Fibroblast of lung (primary cell): ENCODE measurements at regions not wholly inside any gene's neighbourhood (a gene's known extent, or its start where the extent isn't known, plus 50 kb on each side); places are given as distances from the start of the nearest gene placed in this dataset.

Source experiments
- DNase-seq, 2 donors: peaks; one replicate each; pipeline versions ENCODE4 v3.0.0 to v3.0.0-alpha.2; 2010; ENCODE audit warnings: low read depth in 2 of 2
- H2AFZ ChIP-seq: 2 replicates; pipeline ENCODE4 v1.5.1; 2012; ENCODE audit warnings: low read length, control low read depth, inconsistent platforms
- H3K27ac ChIP-seq: 2 replicates; pipeline ENCODE4 v1.5.1; 2011; ENCODE audit warnings: low read length, control low read depth; ENCODE audit not compliant: insufficient read depth
- H3K27me3 ChIP-seq: 2 replicates; pipeline ENCODE4 v1.5.1; 2011; ENCODE audit warnings: mild to moderate bottlenecking, low read length; ENCODE audit not compliant: control insufficient read depth, insufficient read depth
- H3K36me3 ChIP-seq: 2 replicates; pipeline ENCODE4 v1.5.1; 2011; ENCODE audit warnings: low read length; ENCODE audit not compliant: control insufficient read depth, insufficient read depth
- H3K4me1 ChIP-seq: 2 replicates; pipeline ENCODE4 v1.5.1; 2011; ENCODE audit warnings: low read length; ENCODE audit not compliant: control insufficient read depth, insufficient read depth; ENCODE audit errors: extremely low read depth
- H3K4me2 ChIP-seq: 2 replicates; pipeline ENCODE4 v1.5.1; 2011; ENCODE audit warnings: low read length, control low read depth; ENCODE audit not compliant: insufficient read depth; ENCODE audit errors: extremely low read depth
- H3K4me3 ChIP-seq, 4 experiments: fragments of 200-600 bp in 1 of 4; sonication (generic) in 1 of 4; replicated peaks in 1 of 4; 2 replicates each; pipeline ENCODE4 v1.5.1; 2011 to 2016; ENCODE audit warnings: low read length in 4 of 4, low read depth in 3 of 4, mild to moderate bottlenecking in 3 of 4, control low read depth in 2 of 4, inconsistent platforms in 1 of 4, mixed read lengths in 1 of 4; ENCODE audit not compliant: insufficient read depth in 1 of 4; ENCODE audit errors: control extremely low read depth in 1 of 4
- H3K79me2 ChIP-seq: 2 replicates; pipeline ENCODE4 v1.5.1; 2012; ENCODE audit warnings: mild to moderate bottlenecking, low read length, inconsistent platforms; ENCODE audit not compliant: control insufficient read depth, insufficient read depth
- H3K9ac ChIP-seq: 2 replicates; pipeline ENCODE4 v1.5.1; 2011; ENCODE audit warnings: mild to moderate bottlenecking, low read length, control low read depth; ENCODE audit not compliant: insufficient read depth
- H3K9me3 ChIP-seq: 2 replicates; pipeline ENCODE4 v1.5.1; 2012; ENCODE audit warnings: low read depth, low read length; ENCODE audit not compliant: control insufficient read depth, insufficient read depth
- H4K20me1 ChIP-seq: 2 replicates; pipeline ENCODE4 v1.5.1; 2011; ENCODE audit warnings: low read length; ENCODE audit not compliant: control insufficient read depth, insufficient read depth; ENCODE audit errors: extremely low read depth
- EZH2 ChIP-seq: IDR thresholded peaks from 2 replicates; pipeline ENCODE4 v1.5.1; 2012; ENCODE audit warnings: low read length, control low read depth, mild to moderate bottlenecking; ENCODE audit errors: missing control alignments
- TF ChIP-seq, protein P1 (sequence below), 2 donors: IDR thresholded peaks in 1 of 2; conservative IDR thresholded peaks in 1 of 2; 1 replicate in 1 of 2; 2 replicates in 1 of 2; pipeline ENCODE4 v1.5.1; 2011 to 2012; ENCODE audit warnings: low read length in 2 of 2, control low read depth in 1 of 2, inconsistent platforms in 1 of 2, low read depth in 1 of 2, mild to moderate bottlenecking in 1 of 2

DNA sequence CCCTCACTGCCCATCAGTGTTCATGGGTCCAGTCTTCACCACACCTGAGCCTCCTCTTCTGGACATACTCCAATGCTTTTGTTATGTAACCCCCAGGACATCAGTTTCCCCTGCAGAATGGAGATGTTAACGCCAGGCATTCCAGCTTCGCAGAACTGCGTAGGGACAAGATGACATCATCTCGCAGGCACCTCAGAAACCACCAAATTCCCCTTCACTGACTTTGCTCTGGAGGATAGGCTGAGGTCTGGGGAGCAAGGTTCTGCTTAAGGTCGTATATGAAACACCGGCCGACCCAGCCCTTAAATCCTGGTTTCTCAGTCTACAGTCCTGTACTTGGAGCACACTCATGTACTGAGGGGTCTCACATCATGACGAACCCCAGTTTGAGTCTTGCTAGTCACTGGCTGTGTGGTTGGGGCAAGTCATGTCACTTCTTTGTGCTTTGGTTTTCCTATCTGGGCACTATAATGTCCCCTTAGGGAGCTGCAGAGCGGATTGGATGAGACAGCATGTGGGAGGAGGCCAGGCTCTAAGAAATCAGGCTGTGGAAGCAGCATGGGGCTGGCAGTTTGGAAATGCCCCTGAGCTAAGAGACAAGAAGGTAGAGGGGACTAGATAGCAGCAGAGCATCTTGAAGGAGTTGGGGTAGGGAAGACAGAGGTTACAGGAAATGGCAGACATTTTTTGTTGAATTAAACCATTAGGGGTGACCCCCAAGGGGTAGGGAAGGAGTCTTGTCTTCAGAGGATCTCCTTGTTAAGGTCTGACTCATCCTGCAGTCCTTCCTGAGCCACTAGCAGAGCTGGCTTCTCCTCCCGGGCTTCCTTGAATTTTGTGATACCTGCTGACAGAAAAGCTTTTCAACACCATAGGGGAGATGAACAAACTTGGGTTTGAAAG is 138.3 kb downstream of the FOXD2 start:
- no peak overlapping the region for H3K27ac ChIP-seq
- peak; percentile 22 to 91 for DNase-seq
- H2AFZ ChIP-seq = no peak overlapping the region
- H4K20me1 ChIP-seq = no peaks in the 10 kb centered on the region
- H3K36me3 ChIP-seq = no peaks in the 10 kb centered on the region
- no peak for TF ChIP-seq EZH2
- TF ChIP-seq, protein P1, sequence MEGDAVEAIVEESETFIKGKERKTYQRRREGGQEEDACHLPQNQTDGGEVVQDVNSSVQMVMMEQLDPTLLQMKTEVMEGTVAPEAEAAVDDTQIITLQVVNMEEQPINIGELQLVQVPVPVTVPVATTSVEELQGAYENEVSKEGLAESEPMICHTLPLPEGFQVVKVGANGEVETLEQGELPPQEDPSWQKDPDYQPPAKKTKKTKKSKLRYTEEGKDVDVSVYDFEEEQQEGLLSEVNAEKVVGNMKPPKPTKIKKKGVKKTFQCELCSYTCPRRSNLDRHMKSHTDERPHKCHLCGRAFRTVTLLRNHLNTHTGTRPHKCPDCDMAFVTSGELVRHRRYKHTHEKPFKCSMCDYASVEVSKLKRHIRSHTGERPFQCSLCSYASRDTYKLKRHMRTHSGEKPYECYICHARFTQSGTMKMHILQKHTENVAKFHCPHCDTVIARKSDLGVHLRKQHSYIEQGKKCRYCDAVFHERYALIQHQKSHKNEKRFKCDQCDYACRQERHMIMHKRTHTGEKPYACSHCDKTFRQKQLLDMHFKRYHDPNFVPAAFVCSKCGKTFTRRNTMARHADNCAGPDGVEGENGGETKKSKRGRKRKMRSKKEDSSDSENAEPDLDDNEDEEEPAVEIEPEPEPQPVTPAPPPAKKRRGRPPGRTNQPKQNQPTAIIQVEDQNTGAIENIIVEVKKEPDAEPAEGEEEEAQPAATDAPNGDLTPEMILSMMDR (conservative IDR thresholded peaks at IDR 0.05 in 1 of 2, IDR thresholded peaks at IDR 0.05 in 1 of 2; ENCODE audit: low read depth in 1 of 2, low read length in 2 of 2) = no peak
- no peak overlapping the region for H3K4me3 ChIP-seq
- no peaks in the 10 kb centered on the region for H3K79me2 ChIP-seq
- H3K27me3 ChIP-seq = no peaks in the 10 kb centered on the region
- H3K9ac ChIP-seq = no peak overlapping the region
- no peaks in the 10 kb centered on the region for H3K4me1 ChIP-seq
- no peak overlapping the region for H3K4me2 ChIP-seq
- H3K9me3 ChIP-seq = no peaks in the 10 kb centered on the region

DNA sequence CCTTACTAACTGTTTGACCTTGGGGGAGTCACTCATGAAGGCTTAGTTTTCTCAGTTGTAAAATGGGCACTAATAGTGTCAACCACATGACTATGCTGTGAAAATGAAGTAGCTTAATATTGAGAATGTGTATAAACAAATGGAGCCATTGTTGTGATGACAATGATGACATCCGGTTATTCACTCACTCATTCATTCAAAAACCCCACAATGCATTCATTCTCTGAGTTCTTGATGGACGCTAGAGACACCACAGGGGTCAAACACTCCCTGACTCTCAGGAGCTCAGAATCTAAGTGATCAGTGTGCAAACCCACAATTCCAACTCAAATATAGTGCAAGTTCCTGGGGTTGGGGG is 138.9 kb downstream of the FOXD2 start:
- no peaks in the 10 kb centered on the region for H3K36me3 ChIP-seq
- H4K20me1 ChIP-seq = no peaks in the 10 kb centered on the region
- no peak overlapping the region for H3K4me3 ChIP-seq
- no peak for DNase-seq
- H3K4me1 ChIP-seq = no peaks in the 10 kb centered on the region
- no peaks in the 10 kb centered on the region for H3K9me3 ChIP-seq
- H2AFZ ChIP-seq = no peak overlapping the region
- no peaks in the 10 kb centered on the region for H3K79me2 ChIP-seq
- H3K27me3 ChIP-seq = no peaks in the 10 kb centered on the region
- no peak overlapping the region for H3K9ac ChIP-seq
- TF ChIP-seq, protein P1 (conservative IDR thresholded peaks at IDR 0.05 in 1 of 2, IDR thresholded peaks at IDR 0.05 in 1 of 2; ENCODE audit: low read depth in 1 of 2, low read length in 2 of 2) = no peak
- no peak overlapping the region for H3K27ac ChIP-seq
- no peak overlapping the region for H3K4me2 ChIP-seq

DNA sequence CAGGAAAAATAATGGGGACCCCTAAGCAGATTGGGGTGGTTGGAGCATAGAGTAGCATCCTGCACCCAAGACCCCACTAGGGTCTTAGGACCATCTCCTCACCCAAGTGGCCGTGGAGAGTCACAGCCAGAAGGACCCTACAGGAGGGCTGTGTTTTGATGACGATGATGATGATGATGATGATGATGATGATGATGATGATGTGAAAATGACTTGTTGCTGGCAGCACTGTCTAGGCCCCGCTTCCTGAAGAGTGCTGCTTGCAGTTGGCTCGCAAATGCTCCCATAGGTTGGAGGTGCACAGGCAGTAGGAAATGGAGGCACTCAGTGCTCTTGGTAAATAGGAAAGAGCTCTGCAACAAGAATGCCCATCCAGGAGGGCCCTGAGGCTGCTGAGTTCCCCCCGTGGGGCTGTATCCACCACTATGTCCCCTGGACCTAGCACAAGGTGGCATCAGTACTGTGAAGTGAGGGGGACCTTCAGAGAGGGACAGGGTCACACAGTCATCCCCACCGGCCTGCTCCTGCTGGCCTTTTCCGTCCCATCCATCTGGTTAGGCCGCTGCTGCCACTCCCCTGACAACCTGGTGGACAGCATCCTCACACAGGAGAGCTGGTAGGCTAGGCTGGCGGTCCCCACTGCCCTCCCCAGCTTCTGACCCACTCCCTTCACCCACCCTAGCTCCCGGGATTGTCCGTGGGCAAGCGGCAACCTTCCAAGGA is 139.6 kb downstream of the FOXD2 start:
- H3K4me1 ChIP-seq = no peaks in the 10 kb centered on the region
- H3K9me3 ChIP-seq = no peaks in the 10 kb centered on the region
- no peaks in the 10 kb centered on the region for H4K20me1 ChIP-seq
- TF ChIP-seq, protein P1 (conservative IDR thresholded peaks at IDR 0.05 in 1 of 2, IDR thresholded peaks at IDR 0.05 in 1 of 2; ENCODE audit: low read depth in 1 of 2, low read length in 2 of 2) = no peak
- H3K27ac ChIP-seq = no peak overlapping the region
- H3K79me2 ChIP-seq = no peaks in the 10 kb centered on the region
- no peaks in the 10 kb centered on the region for H3K36me3 ChIP-seq
- no peak overlapping the region for H3K4me3 ChIP-seq
- no peak overlapping the region for H3K9ac ChIP-seq
- no peaks in the 10 kb centered on the region for H3K27me3 ChIP-seq
- no peak overlapping the region for H2AFZ ChIP-seq
- H3K4me2 ChIP-seq = no peak overlapping the region
- no peak for DNase-seq
